GM23248 (cell line): ENCODE measurements at regions not wholly inside any gene's neighbourhood (a gene's known extent, or its start where the extent isn't known, plus 50 kb on each side); places are given as distances from the start of the nearest gene placed in this dataset.

ENCODE experiments used
- DNase-seq: peaks from one replicate; pipeline ENCODE4 v3.0.0-alpha.2; 2015
- H2AFZ ChIP-seq: fragments of 200-600 bp; sonication (generic); 2 replicates; pipeline ENCODE4 v1.6.1; 2016; ENCODE audit warnings: antibody characterized with exemption
- H3F3A ChIP-seq: fragments of 200-600 bp; sonication (generic); 2 replicates; pipeline ENCODE4 v1.6.1; 2016; ENCODE audit warnings: mild to moderate bottlenecking, antibody characterized with exemption, mixed run types; ENCODE audit not compliant: insufficient read depth
- H3K27ac ChIP-seq: fragments of 200-600 bp; sonication (generic); 2 replicates; pipeline ENCODE4 v1.5.1; 2016; ENCODE audit warnings: mild to moderate bottlenecking
- H3K27me3 ChIP-seq: fragments of 200-600 bp; sonication (generic); replicated peaks from 2 replicates; pipeline ENCODE4 v1.6.1; 2016; ENCODE audit warnings: mild to moderate bottlenecking; ENCODE audit not compliant: insufficient read depth
- H3K36me3 ChIP-seq: fragments of 200-600 bp; sonication (generic); 2 replicates; pipeline ENCODE4 v1.6.1; 2016; ENCODE audit warnings: low read depth, mild to moderate bottlenecking
- H3K4me1 ChIP-seq: fragments of 200-600 bp; sonication (generic); 2 replicates; pipeline ENCODE4 v1.6.1; 2016; ENCODE audit warnings: mild to moderate bottlenecking; ENCODE audit not compliant: insufficient read depth
- H3K4me2 ChIP-seq: fragments of 200-600 bp; sonication (generic); one replicate; pipeline ENCODE4 v1.6.1; 2016; ENCODE audit warnings: mild to moderate bottlenecking; ENCODE audit not compliant: unreplicated experiment
- H3K4me3 ChIP-seq: fragments of 200-600 bp; sonication (generic); 2 replicates; pipeline ENCODE4 v1.5.1; 2016; ENCODE audit warnings: mild to moderate bottlenecking
- H3K79me2 ChIP-seq: fragments of 200-600 bp; sonication (generic); 2 replicates; pipeline ENCODE4 v1.6.1; 2016; ENCODE audit warnings: mild to moderate bottlenecking; ENCODE audit not compliant: insufficient read depth
- H3K9ac ChIP-seq: fragments of 200-600 bp; sonication (generic); 2 replicates; pipeline ENCODE4 v1.6.1; 2016; ENCODE audit warnings: mild to moderate bottlenecking
- H3K9me2 ChIP-seq: fragments of 200-600 bp; sonication (generic); 2 replicates; pipeline ENCODE4 v1.6.1; 2016; ENCODE audit warnings: mixed run types, mild to moderate bottlenecking, moderate library complexity; ENCODE audit not compliant: insufficient read depth
- H3K9me3 ChIP-seq: fragments of 200-600 bp; sonication (generic); one replicate; pipeline ENCODE4 v1.6.1; 2017; ENCODE audit warnings: low read depth
- H4K20me1 ChIP-seq: fragments of 200-600 bp; sonication (generic); 2 replicates; pipeline ENCODE4 v1.6.0; 2016; ENCODE audit not compliant: insufficient read depth
- EZH2 ChIP-seq: fragments of 200-600 bp; sonication (generic); IDR thresholded peaks from 2 replicates; pipeline ENCODE4 v1.6.1; 2018; ENCODE audit warnings: antibody characterized with exemption, mild to moderate bottlenecking; ENCODE audit not compliant: insufficient read depth, poor library complexity, severe bottlenecking
- EZH2phosphoT487 ChIP-seq: fragments of 200-600 bp; sonication (generic); IDR thresholded peaks from 2 replicates; pipeline ENCODE4 v1.6.1; 2018; ENCODE audit warnings: antibody characterized with exemption, moderate library complexity, mild to moderate bottlenecking, low read depth; ENCODE audit not compliant: insufficient read depth
- WGBS, 2 experiments: methylation state at CpG; one replicate each; pipeline ENCODE4 v1.1.6; 2015 to 2017; ENCODE audit warnings: low lambda C conversion rate in 2 of 2, low coverage in 1 of 2; ENCODE audit errors: missing lambda C conversion rate in 2 of 2; 5-methylcytosine and 5-hydroxymethylcytosine counted together
- in situ Hi-C: fragments of 300-500 bp; cut with MboI; formaldehyde crosslinking; loops from 2 replicates; pipeline ENCODE4 v1.15.0; 2020

GRCh38 chr5:8362495-8362894 lies 493.5 kb downstream of the MTRR start:
- no peak overlapping the region for H3K4me3 ChIP-seq
- no peaks in the 10 kb centered on the region for H4K20me1 ChIP-seq
- H3K4me1 ChIP-seq: 0 out of 2 replicates have a peak, but pooled peaks cover 8% of the 10 kb centered on the region
- no peak overlapping the region for H3K4me2 ChIP-seq
- WGBS, 2 experiments: 9 to 11% methylated on average over 1 of the region's 1 CpG
- in situ Hi-C loops: no loop called here
- no peak overlapping the region for H3K9ac ChIP-seq
- no peaks in the 10 kb centered on the region for H3K36me3 ChIP-seq
- no peaks in the 10 kb centered on the region for H3K9me2 ChIP-seq
- H3K79me2 ChIP-seq: no peaks in the 10 kb centered on the region
- H3K27me3 ChIP-seq: peaks cover 2% of the 10 kb centered on the region; the same call in 1 of the 2 replicates
- DNase-seq: no peak
- H3F3A ChIP-seq: no peaks in the 10 kb centered on the region
- H3K9me3 ChIP-seq: no peaks in the 10 kb centered on the region
- H2AFZ ChIP-seq: no peak overlapping the region
- no peak overlapping the region for H3K27ac ChIP-seq
- TF ChIP-seq EZH2 (no peak), EZH2phosphoT487 (no peak)

- H3F3A ChIP-seq: no peaks in the 10 kb centered on the region
- H3K79me2 ChIP-seq: no peaks in the 10 kb centered on the region
- no peaks in the 10 kb centered on the region for H4K20me1 ChIP-seq
- H3K4me3 ChIP-seq: no peak overlapping the region
- H3K36me3 ChIP-seq: no peaks in the 10 kb centered on the region
- TF ChIP-seq EZH2 (no peak), EZH2phosphoT487 (no peak)
- 77 to 83% methylated on average over 3 of the region's 3 CpGs for WGBS, 2 experiments
- H3K27ac ChIP-seq: no peak overlapping the region
- 0 out of 2 replicates have a peak, but pooled peaks cover 8% of the 10 kb centered on the region for H3K4me1 ChIP-seq
- H2AFZ ChIP-seq: no peak overlapping the region
- H3K9me3 ChIP-seq: no peaks in the 10 kb centered on the region
- H3K9ac ChIP-seq: no peak overlapping the region
- H3K9me2 ChIP-seq: no peaks in the 10 kb centered on the region
- peaks cover 2% of the 10 kb centered on the region; the same call in 1 of the 2 replicates for H3K27me3 ChIP-seq
- no peak overlapping the region for H3K4me2 ChIP-seq
- peak; percentile 40 for DNase-seq
- in situ Hi-C loops: no loop called here
These were observed 494.2 kb downstream of the MTRR start for GRCh38 chr5:8363138-8363537.

- WGBS, 2 experiments: 46 to 51% methylated on average over 6 of the region's 6 CpGs
- Histone ChIP-seq H3K4me2 (no peak overlapping the region), H3K36me3 (no peaks in the 10 kb centered on the region), H3K9me2 (no peaks in the 10 kb centered on the region), H2AFZ (no peak overlapping the region), H3F3A (no peaks in the 10 kb centered on the region), H3K4me1 (0 out of 2 replicates have a peak, but pooled peaks cover 8% of the 10 kb centered on the region), H3K9ac (no peak overlapping the region), H3K27me3 (0 out of 2 replicates have a peak, but pooled peaks cover 2% of the 10 kb centered on the region), H4K20me1 (no peaks in the 10 kb centered on the region), H3K79me2 (no peaks in the 10 kb centered on the region), H3K4me3 (no peak overlapping the region), H3K27ac (no peak overlapping the region), H3K9me3 (no peaks in the 10 kb centered on the region)
- TF ChIP-seq EZH2phosphoT487 (no peak), EZH2 (no peak)
- in situ Hi-C loops: no loop called here
- no peak for DNase-seq
These were observed 497.3 kb downstream of the MTRR start for GRCh38 chr5:8366266-8366665.

GRCh38 chr5:8376478-8376877 lies 507.5 kb downstream of the MTRR start:
- no peak overlapping the region for H3K4me2 ChIP-seq
- H3K4me1 ChIP-seq: no peaks in the 10 kb centered on the region
- H3K36me3 ChIP-seq: no peaks in the 10 kb centered on the region
- DNase-seq: no peak
- H3K9ac ChIP-seq: no peak overlapping the region
- H3K9me2 ChIP-seq: no peaks in the 10 kb centered on the region
- H3K27me3 ChIP-seq: no peaks in the 10 kb centered on the region
- WGBS, 2 experiments: 35 to 37% methylated on average over 2 of the region's 2 CpGs
- H3F3A ChIP-seq: no peaks in the 10 kb centered on the region
- H4K20me1 ChIP-seq: no peaks in the 10 kb centered on the region
- no peak overlapping the region for H3K4me3 ChIP-seq
- no peak for TF ChIP-seq EZH2
- TF ChIP-seq EZH2phosphoT487: no peak
- in situ Hi-C loops: no loop called here
- H3K27ac ChIP-seq: no peak overlapping the region
- no peak overlapping the region for H2AFZ ChIP-seq
- no peaks in the 10 kb centered on the region for H3K79me2 ChIP-seq
- no peaks in the 10 kb centered on the region for H3K9me3 ChIP-seq

GRCh38 chr5:8381972-8382371 lies 513.0 kb downstream of the MTRR start:
- no peaks in the 10 kb centered on the region for H3K4me1 ChIP-seq
- no peak overlapping the region for H3K4me3 ChIP-seq
- no peak overlapping the region for H3K4me2 ChIP-seq
- H3F3A ChIP-seq: no peaks in the 10 kb centered on the region
- no peak overlapping the region for H2AFZ ChIP-seq
- in situ Hi-C loops: no loop called here
- H3K9ac ChIP-seq: no peak overlapping the region
- no peaks in the 10 kb centered on the region for H3K27me3 ChIP-seq
- no peak overlapping the region for H3K27ac ChIP-seq
- H3K9me2 ChIP-seq: no peaks in the 10 kb centered on the region
- peak; percentile 7 for DNase-seq
- TF ChIP-seq EZH2phosphoT487: no peak
- no peak for TF ChIP-seq EZH2
- no peaks in the 10 kb centered on the region for H3K79me2 ChIP-seq
- no peaks in the 10 kb centered on the region for H4K20me1 ChIP-seq
- no peaks in the 10 kb centered on the region for H3K36me3 ChIP-seq
- no peaks in the 10 kb centered on the region for H3K9me3 ChIP-seq
